ENCODE measurements at regions not wholly inside any gene's neighbourhood (a gene's known extent, or its start where the extent isn't known, plus 50 kb on each side); places are given as distances from the start of the nearest gene placed in this dataset.
"Not testable (repeated sequence)": the region's sequence is repeated elsewhere in the genome, so short reads cannot be mapped to it uniquely, and the experiment has no call there.

- TF ChIP-seq EP300 (conservative IDR thresholded peaks at IDR 0.05; ENCODE audit: poor library complexity, severe bottlenecking); CTCF (IDR thresholded peaks at IDR 0.05; ENCODE audit: poor library complexity, severe bottlenecking); SMC3 (conservative IDR thresholded peaks at IDR 0.05; ENCODE audit: poor library complexity); EZH2 (IDR thresholded peaks at IDR 0.05; ENCODE audit: borderline replicate concordance, insufficient read depth, low read length, poor library complexity, severe bottlenecking): not testable (repeated sequence)
Measured at GRCh38 chr4:81300352-81300751, 85.3 kb upstream of the PRKG2 start.

All from neural cell (in vitro differentiated cells).